B cell (primary cell): ENCODE measurements at regions not wholly inside any gene's neighbourhood (a gene's known extent, or its start where the extent isn't known, plus 50 kb on each side); places are given as distances from the start of the nearest gene placed in this dataset.

Source experiments
- ATAC-seq: fragments of 200-7000 bp; cut with Tn5 transposase; one replicate; pipeline ENCODE4 v1.10.0; 2021; ENCODE audit warnings: low read depth, mild to moderate bottlenecking, moderate number of reproducible peaks, moderate library complexity
- CTCF ChIA-PET: fragments of 350-600 bp; sonication (Branson Sonifier 250); formaldehyde crosslinking; loops from one replicate; lab custom pipeline; 2021; ENCODE audit warnings: antibody characterized with exemption, inconsistent platforms; lab: Charles Lee
- POLR2A ChIA-PET: fragments of 350-600 bp; sonication (Branson Sonifier 250); formaldehyde crosslinking; loops from one replicate; lab custom pipeline; 2021; ENCODE audit warnings: antibody characterized with exemption; lab: Charles Lee
- DNase-seq: peaks from one replicate; pipeline ENCODE4 v3.0.0; 2013
- H2AFZ ChIP-seq: 2 replicates; pipeline ENCODE4 v1.6.1; 2012; ENCODE audit warnings: mild to moderate bottlenecking, low read depth, low read length; ENCODE audit not compliant: insufficient read depth, poor library complexity, severe bottlenecking
- H3K27ac ChIP-seq, 2 donors: 1 replicate in 1 of 2; 2 replicates in 1 of 2; pipeline ENCODE4 v1.5.1; 2012 to 2013; ENCODE audit warnings: low read length in 2 of 2, mild to moderate bottlenecking in 2 of 2, moderate library complexity in 1 of 2
- H3K27me3 ChIP-seq, 4 experiments: fragments of 200-600 bp in 1 of 4; sonication (generic) in 1 of 4; replicated peaks in 1 of 4; 1 replicate in 2 of 4; 2 replicates in 2 of 4; pipeline versions ENCODE4 v1.6.1 to v1.7.0; 2013 to 2016; ENCODE audit warnings: low read length in 3 of 4, mild to moderate bottlenecking in 2 of 4, mixed read lengths in 1 of 4, moderate library complexity in 1 of 4; ENCODE audit not compliant: insufficient read depth in 4 of 4, control insufficient read depth in 3 of 4; ENCODE audit errors: control extremely low read depth in 1 of 4
- H3K36me3 ChIP-seq, 2 experiments: replicated peaks in 1 of 2; 1 replicate in 1 of 2; 2 replicates in 1 of 2; pipeline versions ENCODE4 v1.6.1 to v1.7.1; 2013; ENCODE audit warnings: low read length in 1 of 2; ENCODE audit not compliant: insufficient read depth in 2 of 2, control insufficient read depth in 1 of 2; ENCODE audit errors: control extremely low read depth in 1 of 2, extremely low read depth in 1 of 2
- H3K4me1 ChIP-seq, 2 donors: fragments of 200-600 bp in 1 of 2; sonication (generic) in 1 of 2; 1 replicate in 1 of 2; 2 replicates in 1 of 2; pipeline versions ENCODE4 v1.5.1 to v1.6.1; 2013 to 2017; ENCODE audit warnings: low read length in 2 of 2; ENCODE audit not compliant: control insufficient read depth in 2 of 2, insufficient read depth in 2 of 2
- H3K4me2 ChIP-seq: replicated peaks from 2 replicates; pipeline ENCODE3; 2012; ENCODE audit warnings: mild to moderate bottlenecking, low read depth, low read length; ENCODE audit not compliant: poor library complexity, severe bottlenecking
- H3K4me3 ChIP-seq, 5 experiments: fragments of 200-600 bp in 1 of 5; sonication (generic) in 1 of 5; 1 replicate in 3 of 5; 2 replicates in 2 of 5; pipeline versions ENCODE4 v1.5.1 to v1.7.0; 2011 to 2016; ENCODE audit warnings: low read length in 4 of 5, mild to moderate bottlenecking in 4 of 5, low read depth in 2 of 5, control low read depth in 1 of 5, moderate library complexity in 1 of 5; ENCODE audit not compliant: insufficient read depth in 1 of 5; ENCODE audit errors: control extremely low read depth in 1 of 5, extremely low read depth in 1 of 5
- H3K79me2 ChIP-seq: fragments of 200-600 bp; sonication (generic); one replicate; pipeline ENCODE4 v1.6.0; 2016; ENCODE audit warnings: low read length; ENCODE audit not compliant: control insufficient read depth, insufficient read depth
- H3K9ac ChIP-seq: fragments of 200-600 bp; sonication (generic); 2 replicates; pipeline ENCODE4 v1.6.1; 2017; ENCODE audit warnings: mild to moderate bottlenecking, low read length, moderate library complexity
- H3K9me3 ChIP-seq, 3 donors: one replicate each; pipeline versions ENCODE4 v1.6.1 to v1.7.1; 2013; ENCODE audit warnings: low read length in 2 of 3; ENCODE audit not compliant: control insufficient read depth in 2 of 3, insufficient read depth in 1 of 3; ENCODE audit errors: control extremely low read depth in 1 of 3
- H4K20me1 ChIP-seq: 2 replicates; pipeline ENCODE4 v1.6.0; 2012; ENCODE audit warnings: mild to moderate bottlenecking, low read length; ENCODE audit not compliant: insufficient read depth, control insufficient read depth, poor library complexity, severe bottlenecking
- H3K27ac Mint-ChIP-seq: one replicate; pipeline ENCODE4 v1.8.0; 2021; ENCODE audit warnings: mixed read lengths
- H3K27me3 Mint-ChIP-seq: one replicate; pipeline ENCODE4 v1.8.0; 2021; ENCODE audit warnings: mixed read lengths
- H3K4me1 Mint-ChIP-seq: one replicate; pipeline ENCODE4 v1.8.0; 2021; ENCODE audit warnings: mixed read lengths
- H3K4me3 Mint-ChIP-seq: one replicate; pipeline ENCODE4 v1.8.0; 2021; ENCODE audit warnings: mixed read lengths
- H3K9me3 Mint-ChIP-seq: one replicate; pipeline ENCODE4 v1.8.0; 2022; ENCODE audit warnings: mixed read lengths; ENCODE audit not compliant: insufficient read depth
- EZH2 ChIP-seq: IDR thresholded peaks from 2 replicates; pipeline ENCODE4 v1.6.1; 2012; ENCODE audit warnings: borderline replicate concordance, low read depth, mild to moderate bottlenecking, moderate library complexity, low read length; ENCODE audit not compliant: insufficient read depth, poor library complexity, severe bottlenecking
- WGBS: methylation state at CpG from one replicate; pipeline ENCODE4 v1.1.5; 2013; ENCODE audit warnings: missing lambda C conversion rate; ENCODE audit not compliant: insufficient coverage; 5-methylcytosine and 5-hydroxymethylcytosine counted together
- intact Hi-C: fragments of 100-400 bp; cut with micrococcal nuclease; formaldehyde crosslinking; loops from one replicate; pipeline ENCODE4 v1.10.0; 2022
- TF ChIP-seq, protein P1 (sequence below): fragments of 200-600 bp; IDR thresholded peaks from one replicate; pipeline ENCODE4 v1.8.0; 2022; ENCODE audit warnings: antibody characterized with exemption, mild to moderate bottlenecking

DNA sequence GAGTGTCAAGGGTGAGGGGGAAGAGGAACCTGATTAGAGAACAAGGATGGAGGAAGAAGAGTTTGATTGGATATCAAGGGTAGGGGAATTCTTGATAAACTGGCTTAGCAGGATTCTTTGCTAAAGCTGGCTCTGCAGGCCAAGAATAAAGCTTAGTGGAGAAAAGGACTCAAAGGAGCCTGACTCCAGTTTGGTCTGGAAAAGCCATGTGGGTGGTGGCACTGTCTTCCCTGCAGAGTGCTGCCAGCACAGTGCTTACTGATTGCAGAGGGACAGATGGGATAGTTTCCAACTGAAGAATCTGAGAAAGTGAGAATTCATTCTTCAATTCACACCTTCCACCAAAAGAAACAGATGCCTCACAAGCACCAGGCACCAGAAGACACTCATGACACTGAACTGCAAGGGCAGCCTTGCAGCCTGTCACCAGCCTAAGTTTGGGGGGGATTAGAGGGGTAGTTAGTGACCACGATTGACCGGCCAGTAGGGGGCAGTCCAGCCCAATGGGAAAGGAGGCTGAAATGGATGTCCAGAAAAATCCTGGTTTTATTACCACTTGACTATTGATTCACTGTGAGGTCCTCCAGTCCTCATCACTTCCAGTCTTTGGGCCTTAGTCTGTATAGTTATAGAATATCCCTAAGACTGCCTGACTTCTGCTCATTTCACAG lies 334.5 kb downstream of the SMAD2 start:
- no peak overlapping the region for H3K4me3 ChIP-seq
- H3K4me2 ChIP-seq, result no peak overlapping the region
- Mint-ChIP-seq H3K4me3 (no peak overlapping the region), H3K4me1 (no peaks in the 10 kb centered on the region), H3K27me3 (peaks cover 43% of the 10 kb centered on the region), H3K27ac (no peak overlapping the region), H3K9me3 (peaks cover 3% of the 10 kb centered on the region)
- TF ChIP-seq EZH2, result no peak
- TF ChIP-seq, protein P1, sequence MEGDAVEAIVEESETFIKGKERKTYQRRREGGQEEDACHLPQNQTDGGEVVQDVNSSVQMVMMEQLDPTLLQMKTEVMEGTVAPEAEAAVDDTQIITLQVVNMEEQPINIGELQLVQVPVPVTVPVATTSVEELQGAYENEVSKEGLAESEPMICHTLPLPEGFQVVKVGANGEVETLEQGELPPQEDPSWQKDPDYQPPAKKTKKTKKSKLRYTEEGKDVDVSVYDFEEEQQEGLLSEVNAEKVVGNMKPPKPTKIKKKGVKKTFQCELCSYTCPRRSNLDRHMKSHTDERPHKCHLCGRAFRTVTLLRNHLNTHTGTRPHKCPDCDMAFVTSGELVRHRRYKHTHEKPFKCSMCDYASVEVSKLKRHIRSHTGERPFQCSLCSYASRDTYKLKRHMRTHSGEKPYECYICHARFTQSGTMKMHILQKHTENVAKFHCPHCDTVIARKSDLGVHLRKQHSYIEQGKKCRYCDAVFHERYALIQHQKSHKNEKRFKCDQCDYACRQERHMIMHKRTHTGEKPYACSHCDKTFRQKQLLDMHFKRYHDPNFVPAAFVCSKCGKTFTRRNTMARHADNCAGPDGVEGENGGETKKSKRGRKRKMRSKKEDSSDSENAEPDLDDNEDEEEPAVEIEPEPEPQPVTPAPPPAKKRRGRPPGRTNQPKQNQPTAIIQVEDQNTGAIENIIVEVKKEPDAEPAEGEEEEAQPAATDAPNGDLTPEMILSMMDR, result peak; percentile 58
- 0% methylated on average over 1 of the region's 2 CpGs for WGBS
- intact Hi-C loops, result no loop called here
- no peak for ATAC-seq
- H3K27ac ChIP-seq, result no peak overlapping the region
- H3K27me3 ChIP-seq, result peaks cover 0 to 26% (median 7%) of the 10 kb centered on the region in 4 experiments
- H3K4me1 ChIP-seq, result no peaks in the 10 kb centered on the region
- no peaks in the 10 kb centered on the region for H3K36me3 ChIP-seq
- H2AFZ ChIP-seq, result no peak overlapping the region
- H4K20me1 ChIP-seq, result no peaks in the 10 kb centered on the region
- peaks cover 0 to 9% (median 0%) of the 10 kb centered on the region in 3 donors for H3K9me3 ChIP-seq
- H3K9ac ChIP-seq, result no peak overlapping the region
- ChIA-PET POLR2A (no interaction called here), CTCF (interaction anchor here (0.9 to 4.4 kb wide), 6 partner anchors 41 to 380 kb away, joined by 3 to 52 read pairs (median 6); no protein-coding TSS in a partner anchor)
- peak; percentile 30 for DNase-seq
- H3K79me2 ChIP-seq, result no peaks in the 10 kb centered on the region

DNA sequence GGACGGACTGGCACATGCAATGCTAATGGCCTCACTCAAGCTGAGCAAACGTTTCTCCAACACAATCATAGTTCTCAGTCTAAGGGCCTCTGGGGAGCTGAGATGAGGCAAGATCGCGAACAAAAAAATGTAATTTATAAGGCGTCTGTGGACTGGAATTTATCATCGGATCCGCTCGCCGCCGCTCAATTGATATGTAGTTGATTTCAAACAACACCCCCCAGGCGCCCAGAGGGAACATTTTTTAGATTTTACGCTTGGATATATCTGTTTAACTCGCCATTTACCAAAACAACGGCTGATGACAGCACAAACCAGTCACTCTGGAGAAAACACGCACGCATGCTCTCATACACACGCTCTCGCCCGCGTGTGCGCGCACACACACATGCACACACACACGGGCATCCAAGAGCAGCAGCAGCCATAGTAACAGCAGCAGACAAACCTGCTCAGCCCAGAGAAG lies 335.8 kb downstream of the SMAD2 start:
- peaks cover 0 to 26% (median 7%) of the 10 kb centered on the region in 4 experiments for H3K27me3 ChIP-seq
- no peaks in the 10 kb centered on the region for H3K4me1 ChIP-seq
- CTCF ChIA-PET, result interaction anchor here (4.4 kb wide), 1 partner anchor 153 kb away, joined by 52 read pairs; no protein-coding TSS in a partner anchor
- H3K4me2 ChIP-seq, result no peak overlapping the region
- H3K9ac ChIP-seq, result no peak overlapping the region
- H3K27ac ChIP-seq, result no peak overlapping the region
- whole genome bisulfite sequencing, result 95% methylated on average over 21 of the region's 23 CpGs
- H3K4me3 ChIP-seq, result no peak overlapping the region
- ATAC-seq (no peak), DNase-seq (no peak)
- TF ChIP-seq, protein P1, result no peak
- TF ChIP-seq EZH2, result no peak
- H3K9me3 ChIP-seq, result peaks cover 0 to 9% (median 0%) of the 10 kb centered on the region in 3 donors
- H3K4me1 Mint-ChIP-seq, result no peaks in the 10 kb centered on the region
- intact Hi-C loops, result no loop called here
- peaks cover 43% of the 10 kb centered on the region for H3K27me3 Mint-ChIP-seq
- no peak overlapping the region for H3K27ac Mint-ChIP-seq
- H3K36me3 ChIP-seq, result no peaks in the 10 kb centered on the region
- H3K4me3 Mint-ChIP-seq, result no peak overlapping the region
- POLR2A ChIA-PET, result interaction anchor here (0.6 kb wide), 1 partner anchor 344 kb away, joined by 3 read pairs; no protein-coding TSS in a partner anchor
- no peaks in the 10 kb centered on the region for H4K20me1 ChIP-seq
- no peaks in the 10 kb centered on the region for H3K9me3 Mint-ChIP-seq
- no peaks in the 10 kb centered on the region for H3K79me2 ChIP-seq
- H2AFZ ChIP-seq, result no peak overlapping the region
